Loucy (cell line): ENCODE measurements at regions not wholly inside any gene's neighbourhood (a gene's known extent, or its start where the extent isn't known, plus 50 kb on each side); places are given as distances from the start of the nearest gene placed in this dataset.

ENCODE experiments used
- H2AFZ ChIP-seq: fragments of 200-600 bp; sonication (generic); 2 replicates; pipeline ENCODE4 v1.6.0; 2016; ENCODE audit warnings: antibody characterized with exemption, mild to moderate bottlenecking, low read length, moderate library complexity
- H3F3A ChIP-seq: fragments of 200-600 bp; 2 replicates; pipeline ENCODE4 v1.6.0; 2016; ENCODE audit warnings: antibody characterized with exemption, low read depth, mild to moderate bottlenecking
- H3K27me3 ChIP-seq: fragments of 200-600 bp; sonication (generic); 2 replicates; pipeline ENCODE4 v1.6.1; 2014; ENCODE audit warnings: low read length, mild to moderate bottlenecking; ENCODE audit not compliant: insufficient read depth, poor library complexity, severe bottlenecking
- H3K36me3 ChIP-seq: fragments of 200-600 bp; sonication (generic); 2 replicates; pipeline ENCODE4 v1.6.1; 2016; ENCODE audit warnings: low read length; ENCODE audit not compliant: insufficient read depth
- H3K4me1 ChIP-seq: fragments of 200-600 bp; sonication (generic); 2 replicates; pipeline ENCODE4 v1.5.1; 2014; ENCODE audit warnings: low read length, mild to moderate bottlenecking; ENCODE audit not compliant: insufficient read depth, poor library complexity, severe bottlenecking
- H3K4me2 ChIP-seq: fragments of 200-600 bp; sonication (generic); 2 replicates; pipeline ENCODE4 v1.6.0; 2014; ENCODE audit warnings: antibody characterized with exemption, low read length, low read depth, mild to moderate bottlenecking; ENCODE audit not compliant: poor library complexity, severe bottlenecking
- H3K4me3 ChIP-seq: fragments of 200-600 bp; sonication (generic); 2 replicates; pipeline ENCODE4 v1.5.1; 2014; ENCODE audit warnings: low read length, mild to moderate bottlenecking, mixed read lengths; ENCODE audit not compliant: poor library complexity, severe bottlenecking
- H3K79me2 ChIP-seq: fragments of 200-600 bp; sonication (generic); 2 replicates; pipeline ENCODE4 v1.6.1; 2014; ENCODE audit warnings: low read length; ENCODE audit not compliant: insufficient read depth
- H3K9ac ChIP-seq: fragments of 200-600 bp; sonication (generic); 2 replicates; pipeline ENCODE4 v1.6.0; 2014; ENCODE audit warnings: mild to moderate bottlenecking, low read depth, low read length, moderate library complexity; ENCODE audit not compliant: poor library complexity, severe bottlenecking
- H3K9me2 ChIP-seq: fragments of 200-600 bp; sonication (generic); replicated peaks from 2 replicates; pipeline ENCODE4 v1.6.1; 2016; ENCODE audit warnings: low read depth, low read length, mixed read lengths
- H3K9me3 ChIP-seq: fragments of 200-600 bp; sonication (generic); 2 replicates; pipeline ENCODE4 v1.6.1; 2014; ENCODE audit warnings: mild to moderate bottlenecking, antibody characterized with exemption, low read length, low read depth; ENCODE audit not compliant: insufficient read depth
- H4K20me1 ChIP-seq: fragments of 200-600 bp; sonication (generic); 2 replicates; pipeline ENCODE4 v1.6.0; 2014; ENCODE audit warnings: antibody characterized with exemption, low read length, mild to moderate bottlenecking; ENCODE audit not compliant: insufficient read depth, poor library complexity, severe bottlenecking
- EZH2phosphoT487 ChIP-seq: fragments of 200-600 bp; IDR thresholded peaks from 2 replicates; pipeline ENCODE4 v1.6.1; 2018; ENCODE audit warnings: antibody characterized with exemption, mild to moderate bottlenecking, moderate library complexity, borderline replicate concordance
- TF ChIP-seq, protein P1 (sequence below): fragments of 200-600 bp; sonication (generic); conservative IDR thresholded peaks from 2 replicates; pipeline ENCODE4 v1.5.1; 2014; ENCODE audit warnings: mild to moderate bottlenecking, antibody characterized with exemption, low read length

DNA sequence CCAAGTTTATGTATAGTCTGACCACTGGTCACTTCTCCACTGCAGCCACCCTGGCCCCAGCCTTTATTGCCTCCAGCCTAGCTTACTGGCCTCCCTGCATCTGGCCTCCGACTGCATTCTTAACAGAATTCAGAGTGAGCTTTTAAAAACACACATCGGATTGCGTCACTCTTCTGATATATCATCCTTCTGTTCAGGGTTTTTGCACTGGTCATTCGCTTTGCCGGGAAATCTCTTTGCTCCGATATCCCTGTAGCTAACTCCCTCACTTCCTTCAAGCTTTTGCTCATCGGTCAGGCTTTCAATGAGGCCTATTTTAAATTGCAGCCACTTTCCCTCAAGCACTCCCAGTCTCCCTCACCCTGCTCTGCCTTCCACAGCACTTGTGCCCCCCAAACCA is 101.6 kb upstream of the DLX2 start:
- TF ChIP-seq, protein P1, sequence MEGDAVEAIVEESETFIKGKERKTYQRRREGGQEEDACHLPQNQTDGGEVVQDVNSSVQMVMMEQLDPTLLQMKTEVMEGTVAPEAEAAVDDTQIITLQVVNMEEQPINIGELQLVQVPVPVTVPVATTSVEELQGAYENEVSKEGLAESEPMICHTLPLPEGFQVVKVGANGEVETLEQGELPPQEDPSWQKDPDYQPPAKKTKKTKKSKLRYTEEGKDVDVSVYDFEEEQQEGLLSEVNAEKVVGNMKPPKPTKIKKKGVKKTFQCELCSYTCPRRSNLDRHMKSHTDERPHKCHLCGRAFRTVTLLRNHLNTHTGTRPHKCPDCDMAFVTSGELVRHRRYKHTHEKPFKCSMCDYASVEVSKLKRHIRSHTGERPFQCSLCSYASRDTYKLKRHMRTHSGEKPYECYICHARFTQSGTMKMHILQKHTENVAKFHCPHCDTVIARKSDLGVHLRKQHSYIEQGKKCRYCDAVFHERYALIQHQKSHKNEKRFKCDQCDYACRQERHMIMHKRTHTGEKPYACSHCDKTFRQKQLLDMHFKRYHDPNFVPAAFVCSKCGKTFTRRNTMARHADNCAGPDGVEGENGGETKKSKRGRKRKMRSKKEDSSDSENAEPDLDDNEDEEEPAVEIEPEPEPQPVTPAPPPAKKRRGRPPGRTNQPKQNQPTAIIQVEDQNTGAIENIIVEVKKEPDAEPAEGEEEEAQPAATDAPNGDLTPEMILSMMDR, result no peak
- TF ChIP-seq EZH2phosphoT487, result no peak
- Histone ChIP-seq H3K27me3 (no peaks in the 10 kb centered on the region), H3K4me1 (peaks cover 10% of the 10 kb centered on the region), H3K9ac (no peak overlapping the region), H4K20me1 (no peaks in the 10 kb centered on the region), H3K79me2 (no peaks in the 10 kb centered on the region), H3F3A (no peaks in the 10 kb centered on the region), H2AFZ (no peak overlapping the region), H3K4me2 (no peak overlapping the region), H3K9me3 (peaks cover 8% of the 10 kb centered on the region; the same call in 1 of the 2 replicates), H3K9me2 (no peaks in the 10 kb centered on the region), H3K4me3 (no peak overlapping the region), H3K36me3 (no peaks in the 10 kb centered on the region)

DNA sequence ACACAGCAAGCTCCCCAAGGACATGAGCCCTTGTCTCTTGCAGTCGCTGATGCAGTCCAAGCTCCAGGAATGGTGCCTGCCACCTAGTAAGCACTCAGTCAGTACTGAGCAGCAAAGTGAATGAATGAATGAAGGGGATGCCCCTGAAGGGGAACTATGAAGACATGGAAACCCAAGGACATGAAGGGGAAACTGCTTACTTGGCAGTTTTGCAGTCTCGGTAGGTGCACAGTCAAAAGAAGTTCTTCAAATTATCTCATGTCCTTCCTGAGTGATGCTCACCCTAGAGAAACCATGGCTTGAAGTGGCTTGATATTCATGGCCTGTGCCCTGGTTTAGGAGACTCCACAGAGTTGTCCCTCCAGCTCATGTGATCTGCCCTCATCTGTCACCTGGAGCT is 102.1 kb upstream of the DLX2 start:
- Histone ChIP-seq H3F3A (no peaks in the 10 kb centered on the region), H3K4me3 (no peak overlapping the region), H3K4me1 (peaks cover 11% of the 10 kb centered on the region), H3K4me2 (no peak overlapping the region), H3K79me2 (no peaks in the 10 kb centered on the region), H3K9me2 (no peaks in the 10 kb centered on the region), H3K9me3 (peaks cover 7% of the 10 kb centered on the region; the same call in 1 of the 2 replicates), H3K27me3 (no peaks in the 10 kb centered on the region), H3K9ac (no peak overlapping the region), H4K20me1 (no peaks in the 10 kb centered on the region), H2AFZ (no peak overlapping the region), H3K36me3 (no peaks in the 10 kb centered on the region)
- TF ChIP-seq EZH2phosphoT487, result no peak
- TF ChIP-seq, protein P1, result no peak

DNA sequence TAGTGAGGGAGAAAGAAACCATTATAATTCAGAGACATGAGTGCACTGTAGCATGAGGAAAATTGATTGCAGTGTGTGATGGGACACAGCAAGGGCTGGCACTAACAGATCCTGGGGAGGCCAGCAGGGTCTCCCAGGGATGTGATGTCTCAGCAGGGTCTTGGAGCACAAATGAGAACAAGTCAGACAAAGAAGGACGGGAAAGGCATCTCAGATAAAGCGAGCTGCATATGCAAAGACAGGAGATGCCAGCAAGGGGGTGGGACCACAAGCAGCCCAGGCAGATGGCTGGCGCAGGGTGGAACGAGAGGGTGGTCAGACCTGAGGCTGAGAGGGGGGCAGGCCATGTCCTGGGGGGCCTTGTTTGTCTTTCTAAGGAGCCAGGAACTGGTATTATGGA is 102.6 kb upstream of the DLX2 start:
- peaks cover 2% of the 10 kb centered on the region; the same call in 1 of the 2 replicates for H3K9me3 ChIP-seq
- H3K36me3 ChIP-seq, result no peaks in the 10 kb centered on the region
- H3F3A ChIP-seq, result no peaks in the 10 kb centered on the region
- no peaks in the 10 kb centered on the region for H4K20me1 ChIP-seq
- H2AFZ ChIP-seq, result no peak overlapping the region
- TF ChIP-seq, protein P1, result no peak
- no peak for TF ChIP-seq EZH2phosphoT487
- H3K4me1 ChIP-seq, result peaks cover 11% of the 10 kb centered on the region
- no peak overlapping the region for H3K4me2 ChIP-seq
- no peak overlapping the region for H3K9ac ChIP-seq
- H3K9me2 ChIP-seq, result no peaks in the 10 kb centered on the region
- no peaks in the 10 kb centered on the region for H3K27me3 ChIP-seq
- H3K4me3 ChIP-seq, result no peak overlapping the region
- no peaks in the 10 kb centered on the region for H3K79me2 ChIP-seq
